KBM-7 (cell line): ENCODE measurements at regions not wholly inside any gene's neighbourhood (a gene's known extent, or its start where the extent isn't known, plus 50 kb on each side); places are given as distances from the start of the nearest gene placed in this dataset.
"Not testable (repeated sequence)": the region's sequence is repeated elsewhere in the genome, so short reads cannot be mapped to it uniquely, and the experiment has no call there.

Experiments used
- DNase-seq: peaks from one replicate; pipeline ENCODE4 v3.0.0-alpha.2; 2015
- in situ Hi-C: fragments of 300-500 bp; cut with MboI; formaldehyde crosslinking; loops from 2 replicates; pipeline ENCODE4 v1.14.3; 2020; ENCODE audit warnings: low sequenced_read_pairs, low pct_unique_long_range_greater_than_20kb, mixed read lengths

- no peak for DNase-seq
- in situ Hi-C loops = no loop called here
Measured at GRCh38 chr10:26621243-26621888, 76.1 kb upstream of the PDSS1 start.

GRCh38 chr10:26621889-26622711, 75.4 kb upstream of the PDSS1 start:
- in situ Hi-C loops = no loop called here
- DNase-seq = peak; percentile 70

DNA sequence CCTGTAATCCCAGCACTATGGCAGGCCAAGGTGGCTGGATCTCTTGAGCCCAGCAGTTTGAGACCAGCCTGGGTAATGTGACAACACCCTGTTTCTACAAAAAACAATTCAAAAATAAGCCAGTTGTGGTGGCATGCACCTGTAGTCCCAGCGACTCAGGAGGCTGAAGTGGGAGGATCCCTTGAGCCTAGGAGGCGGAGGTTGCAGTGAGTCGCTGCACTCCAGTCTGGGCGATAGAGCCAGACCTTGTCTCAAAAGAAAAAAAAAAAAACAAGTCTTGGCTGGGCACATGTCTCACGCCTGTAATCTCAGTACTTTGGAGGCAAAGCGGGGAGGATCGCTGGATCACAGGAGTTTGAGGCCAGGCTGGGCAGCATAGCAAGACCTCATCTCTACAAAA, 74.6 kb upstream of the PDSS1 start:
- DNase-seq = no peak
- in situ Hi-C loops = no loop called here

DNA sequence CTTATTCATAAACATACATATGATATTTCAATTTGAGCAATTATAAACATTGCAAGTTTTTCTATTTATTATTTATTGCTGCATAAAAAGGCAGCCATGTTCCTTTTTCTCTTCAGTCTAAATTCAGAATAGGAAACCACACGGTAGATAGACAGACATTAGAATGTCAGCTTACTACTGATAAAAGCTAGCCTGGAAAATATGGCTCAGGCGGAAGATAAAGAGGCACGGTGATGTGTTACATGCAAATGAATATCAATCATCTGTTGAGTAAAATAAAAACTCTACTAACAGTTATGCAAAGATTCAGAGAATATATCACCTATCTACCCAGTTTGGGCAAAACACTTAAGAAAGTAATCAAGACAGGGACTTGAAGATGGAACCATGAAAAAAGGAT, 73.5 kb upstream of the PDSS1 start:
- no peak for DNase-seq
- in situ Hi-C loops = no loop called here

GRCh38 chr10:26626066-26626465, 71.4 kb upstream of the PDSS1 start:
- no peak for DNase-seq
- in situ Hi-C loops = no loop called here

DNA sequence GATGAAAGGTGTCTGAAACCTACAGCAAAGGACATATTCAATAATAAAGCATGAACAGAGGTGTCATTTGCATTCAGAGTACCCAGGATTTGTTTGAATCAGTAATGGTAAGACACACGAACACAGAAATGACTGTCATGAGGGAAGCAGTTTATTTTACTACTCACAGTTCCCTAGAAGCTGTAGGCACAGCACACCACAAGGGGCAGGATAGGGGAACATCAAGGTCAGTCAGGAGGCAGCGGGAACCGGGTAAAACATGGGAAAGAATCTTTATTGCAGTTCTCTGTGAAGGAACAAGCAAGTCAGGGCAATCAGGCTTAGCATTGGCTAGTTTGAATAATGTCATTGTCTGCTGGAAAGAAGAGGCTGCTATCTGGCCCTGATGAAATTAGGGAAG, 70.2 kb upstream of the PDSS1 start:
- DNase-seq = peak; percentile 3
- in situ Hi-C loops = no loop called here

- peak; percentile 48 for DNase-seq
- in situ Hi-C loops = no loop called here
Measured at GRCh38 chr10:26628395-26628794, 69.1 kb upstream of the PDSS1 start.

DNA sequence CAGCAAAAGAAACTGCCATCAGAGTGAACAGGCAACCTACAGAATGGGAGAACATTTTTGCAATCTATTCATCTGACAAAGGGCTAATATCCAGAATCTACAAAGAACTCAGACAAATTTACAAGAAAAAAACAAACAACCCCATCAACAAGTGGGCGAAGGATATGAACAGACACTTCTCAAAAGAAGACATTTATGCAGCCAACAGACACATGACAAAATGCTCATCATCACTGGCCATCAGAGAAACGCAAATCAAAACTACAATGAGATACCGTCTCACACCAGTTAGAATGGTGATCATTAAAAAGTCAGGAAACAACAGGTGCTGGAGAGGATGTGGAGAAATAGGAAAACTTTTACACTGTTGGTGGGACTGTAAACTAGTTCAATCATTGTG, 65.3 kb upstream of the PDSS1 start:
- in situ Hi-C loops, DNase-seq: not testable (repeated sequence)

- not testable (repeated sequence) for DNase-seq
Measured at GRCh38 chr10:26634111-26634510, 63.4 kb upstream of the PDSS1 start.

DNA sequence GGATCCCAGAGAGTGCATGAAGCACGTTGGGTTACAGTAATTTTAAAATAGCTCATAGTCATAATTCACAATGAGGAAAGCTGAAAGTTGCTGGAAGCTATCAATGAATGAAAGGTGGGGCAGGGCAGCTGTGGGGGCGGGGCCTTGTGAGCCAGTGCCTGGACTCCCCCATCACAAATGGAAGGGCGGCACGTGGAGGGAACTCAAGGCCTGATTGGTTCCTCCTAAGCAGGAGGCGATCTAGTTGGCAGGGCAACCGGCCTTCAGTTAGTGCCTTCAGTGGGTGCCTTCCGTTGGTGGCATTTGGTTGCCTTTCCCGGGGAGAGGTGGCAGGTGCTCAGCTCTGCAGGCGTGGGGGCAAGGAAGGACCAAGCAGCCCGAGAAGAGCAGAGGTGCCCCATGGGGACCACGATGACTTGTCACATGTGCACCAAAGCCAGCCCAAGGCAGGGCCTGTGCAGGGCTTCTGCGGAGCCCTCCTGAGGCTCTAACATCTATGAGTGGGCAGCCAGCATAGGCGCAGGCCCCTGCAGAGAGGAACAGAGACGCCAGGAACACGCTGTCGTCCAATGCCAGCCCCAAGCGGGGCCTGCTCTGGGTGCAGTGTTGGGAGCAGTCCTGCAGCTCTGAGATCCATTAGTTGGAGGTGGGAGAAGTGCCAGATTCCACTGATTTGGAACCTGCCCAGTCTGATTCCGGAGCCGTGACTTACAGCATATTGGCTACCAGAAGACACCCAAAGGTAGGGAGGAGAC, 59.8 kb upstream of the PDSS1 start:
- in situ Hi-C loops = no loop called here
- no peak for DNase-seq

More at GRCh38 chr10:26634111-26634510, 63.4 kb upstream of the PDSS1 start:
- in situ Hi-C loops = not testable (repeated sequence)

- no peak for DNase-seq
- in situ Hi-C loops = no loop called here
Measured at GRCh38 chr10:26640391-26640790, 57.1 kb upstream of the PDSS1 start.

- in situ Hi-C loops = no loop called here
- DNase-seq = no peak
Measured at GRCh38 chr10:26642896-26643653, 54.4 kb upstream of the PDSS1 start.

GRCh38 chr10:26647602-26648244, 49.8 kb upstream of the PDSS1 start:
- in situ Hi-C loops = no loop called here
- no peak for DNase-seq
